Parathyroid adenoma (tissue), 2 donors: ENCODE measurements at regions not wholly inside any gene's neighbourhood (a gene's known extent, or its start where the extent isn't known, plus 50 kb on each side); places are given as distances from the start of the nearest gene placed in this dataset.

Experiments used
- H2AFZ ChIP-seq: fragments of 300-600 bp; sonication (generic); one replicate; pipeline ENCODE4 v1.7.0; 2017; ENCODE audit warnings: antibody characterized with exemption, mild to moderate bottlenecking
- H3K27ac ChIP-seq: fragments of 300-600 bp; sonication (generic); one replicate; pipeline ENCODE4 v1.7.0; 2017
- H3K27me3 ChIP-seq: fragments of 300-600 bp; sonication (generic); one replicate; pipeline ENCODE4 v1.7.0; 2017; ENCODE audit warnings: low read length; ENCODE audit not compliant: control insufficient read depth, insufficient read depth
- H3K36me3 ChIP-seq: fragments of 300-600 bp; sonication (generic); one replicate; pipeline ENCODE4 v1.7.0; 2017; ENCODE audit warnings: low read length; ENCODE audit not compliant: control insufficient read depth, insufficient read depth
- H3K4me1 ChIP-seq: fragments of 300-600 bp; sonication (generic); one replicate; pipeline ENCODE4 v1.7.0; 2017; ENCODE audit warnings: control low read depth
- H3K4me2 ChIP-seq: fragments of 300-600 bp; sonication (generic); one replicate; pipeline ENCODE4 v1.7.0; 2017; ENCODE audit warnings: low read length
- H3K4me3 ChIP-seq: fragments of 300-600 bp; sonication (generic); one replicate; pipeline ENCODE4 v1.7.0; 2017; ENCODE audit warnings: low read depth, low read length
- H3K79me2 ChIP-seq: fragments of 300-600 bp; sonication (generic); one replicate; pipeline ENCODE4 v1.7.0; 2017; ENCODE audit warnings: control low read depth
- H3K9ac ChIP-seq: fragments of 300-600 bp; sonication (generic); one replicate; pipeline ENCODE4 v1.7.0; 2017; ENCODE audit warnings: mild to moderate bottlenecking
- H3K9me3 ChIP-seq: fragments of 300-600 bp; sonication (generic); one replicate; pipeline ENCODE4 v1.7.0; 2017; ENCODE audit warnings: low read length; ENCODE audit not compliant: control insufficient read depth
- CTCF ChIP-seq: fragments of 300-600 bp; sonication (generic); IDR thresholded peaks from one replicate; pipeline ENCODE4 v1.7.0; 2017; ENCODE audit warnings: antibody characterized with exemption, mild to moderate bottlenecking
- donor health status: primary hyperparathyroidism.

DNA sequence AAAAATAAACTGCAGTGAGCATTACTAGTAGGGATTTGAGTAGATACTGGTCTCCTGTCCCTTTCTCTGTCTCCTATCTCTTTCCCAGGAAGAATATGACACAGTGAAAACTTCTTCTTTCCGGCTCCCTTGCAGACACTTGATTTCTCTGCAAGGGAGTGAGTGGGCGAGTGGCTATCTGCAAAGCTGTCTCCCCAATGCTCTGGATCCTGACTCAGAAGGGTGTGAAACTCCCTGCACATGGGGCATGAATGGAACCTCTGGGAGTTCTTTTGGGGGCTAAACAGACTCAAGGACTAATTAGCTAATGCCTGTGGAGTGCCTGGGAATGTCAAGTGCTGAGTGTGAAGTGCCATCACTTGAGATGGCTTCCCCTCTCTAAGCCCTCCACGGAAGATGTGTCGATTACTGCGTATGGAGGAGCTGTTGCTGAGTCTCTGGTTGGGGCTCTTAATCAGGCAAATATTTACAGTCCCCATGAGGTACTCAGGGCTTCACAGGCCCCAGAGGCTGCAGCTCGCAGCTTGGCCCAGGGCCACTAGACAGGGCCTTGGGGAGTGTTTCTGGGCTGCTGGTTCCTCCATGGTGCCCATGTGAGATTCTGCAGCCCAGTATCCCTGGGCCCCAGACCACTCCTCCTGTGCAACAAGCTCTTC lies 139.8 kb downstream of the RPS24 start:
- H3K36me3 ChIP-seq: no peaks in the 10 kb centered on the region
- H3K4me1 ChIP-seq: no peaks in the 10 kb centered on the region
- TF ChIP-seq CTCF: no peak
- no peaks in the 10 kb centered on the region for H3K79me2 ChIP-seq
- no peak overlapping the region for H3K4me2 ChIP-seq
- H3K4me3 ChIP-seq: no peak overlapping the region
- no peaks in the 10 kb centered on the region for H3K27me3 ChIP-seq
- H2AFZ ChIP-seq: no peak overlapping the region
- no peak overlapping the region for H3K9ac ChIP-seq
- no peak overlapping the region for H3K27ac ChIP-seq
- no peaks in the 10 kb centered on the region for H3K9me3 ChIP-seq

DNA sequence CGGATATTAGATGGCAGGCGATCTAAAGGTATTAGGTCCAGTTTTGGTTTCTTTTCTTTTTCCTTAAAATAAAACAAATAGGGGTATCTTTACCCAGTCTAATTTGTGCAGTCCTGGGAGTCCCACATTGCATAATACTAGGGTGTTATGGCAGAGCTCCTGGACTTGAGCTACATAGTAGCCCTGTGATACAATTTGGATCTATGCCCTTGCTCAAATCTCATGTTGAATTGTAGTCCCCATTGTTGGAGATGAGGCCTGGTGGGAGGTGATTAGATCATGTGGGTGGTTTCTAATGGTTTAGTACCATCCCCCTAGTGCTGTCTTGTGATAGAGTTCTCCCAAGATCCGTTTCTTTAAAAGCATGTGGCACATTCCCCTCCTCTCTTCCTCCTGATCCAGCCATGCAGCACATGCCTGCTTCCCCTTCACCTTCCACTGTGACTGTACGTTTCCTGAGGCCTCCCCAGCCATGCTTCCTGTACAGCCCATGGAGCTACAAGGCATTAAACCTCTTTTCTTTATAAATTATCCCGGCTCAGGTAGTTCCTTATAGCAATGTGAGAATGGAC lies 141.9 kb downstream of the RPS24 start:
- Histone ChIP-seq H3K4me2 (no peak overlapping the region), H3K9me3 (no peaks in the 10 kb centered on the region), H3K27me3 (no peaks in the 10 kb centered on the region)

DNA sequence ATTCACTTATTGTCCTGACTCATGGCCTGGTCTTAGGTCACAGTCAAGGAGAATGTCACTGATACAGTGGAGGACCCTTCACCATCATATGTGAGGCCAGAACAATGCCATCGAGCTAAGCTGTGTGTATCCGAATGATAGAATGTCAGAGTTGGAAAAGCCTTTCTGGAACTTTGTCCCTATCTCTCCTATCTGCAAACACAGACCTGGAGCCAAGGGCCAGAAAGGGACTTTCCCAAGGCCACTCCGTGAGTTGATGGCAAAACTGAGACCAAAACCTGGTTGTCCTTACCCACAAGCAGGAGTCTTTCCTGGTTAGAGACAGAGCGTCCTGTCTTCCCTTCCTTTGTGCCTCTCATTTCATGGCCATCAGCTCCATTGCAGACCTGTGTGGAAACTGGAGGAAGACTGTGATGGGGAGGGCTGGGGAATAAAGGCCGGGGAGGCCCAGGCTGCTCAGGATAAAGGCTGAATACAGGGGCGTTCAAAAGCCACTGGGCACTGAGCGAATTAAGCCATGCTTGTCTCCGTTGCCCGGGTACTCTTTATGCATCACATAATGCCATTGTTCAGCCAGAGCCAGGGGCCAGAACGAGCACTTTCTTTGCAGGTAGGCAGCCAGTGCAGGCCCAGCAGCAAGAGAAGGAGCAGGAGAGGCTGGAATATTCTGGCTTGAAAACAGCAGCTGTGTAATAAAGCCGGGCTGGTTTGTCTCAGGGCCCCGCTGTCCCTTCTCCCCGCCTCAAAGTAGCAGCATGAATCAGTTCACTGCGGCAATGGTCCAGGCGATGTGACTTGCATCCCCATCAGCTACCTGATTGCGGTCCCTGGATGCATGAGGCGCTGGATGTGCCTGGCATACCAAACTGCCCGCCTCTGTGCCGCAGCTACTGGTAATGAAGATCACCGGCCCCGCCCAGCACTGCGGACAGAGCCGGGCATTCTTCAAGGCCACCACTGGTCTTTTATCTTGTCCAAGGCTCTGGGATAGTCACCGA lies 143.0 kb downstream of the RPS24 start:
- no peaks in the 10 kb centered on the region for H3K79me2 ChIP-seq
- no peak overlapping the region for H3K4me3 ChIP-seq
- no peaks in the 10 kb centered on the region for H3K4me1 ChIP-seq
- H3K9ac ChIP-seq: no peak overlapping the region
- H3K4me2 ChIP-seq: no peak overlapping the region
- TF ChIP-seq CTCF: no peak
- H3K36me3 ChIP-seq: no peaks in the 10 kb centered on the region
- H3K27me3 ChIP-seq: no peaks in the 10 kb centered on the region
- H3K27ac ChIP-seq: no peak overlapping the region
- no peak overlapping the region for H2AFZ ChIP-seq
- no peaks in the 10 kb centered on the region for H3K9me3 ChIP-seq

More for the DNA sequence above, 141.9 kb downstream of the RPS24 start:
- no peak overlapping the region for H2AFZ ChIP-seq
- no peak overlapping the region for H3K27ac ChIP-seq
- no peaks in the 10 kb centered on the region for H3K4me1 ChIP-seq
- H3K4me3 ChIP-seq: no peak overlapping the region
- no peaks in the 10 kb centered on the region for H3K79me2 ChIP-seq
- no peak overlapping the region for H3K9ac ChIP-seq
- no peak for TF ChIP-seq CTCF
- no peaks in the 10 kb centered on the region for H3K36me3 ChIP-seq

DNA sequence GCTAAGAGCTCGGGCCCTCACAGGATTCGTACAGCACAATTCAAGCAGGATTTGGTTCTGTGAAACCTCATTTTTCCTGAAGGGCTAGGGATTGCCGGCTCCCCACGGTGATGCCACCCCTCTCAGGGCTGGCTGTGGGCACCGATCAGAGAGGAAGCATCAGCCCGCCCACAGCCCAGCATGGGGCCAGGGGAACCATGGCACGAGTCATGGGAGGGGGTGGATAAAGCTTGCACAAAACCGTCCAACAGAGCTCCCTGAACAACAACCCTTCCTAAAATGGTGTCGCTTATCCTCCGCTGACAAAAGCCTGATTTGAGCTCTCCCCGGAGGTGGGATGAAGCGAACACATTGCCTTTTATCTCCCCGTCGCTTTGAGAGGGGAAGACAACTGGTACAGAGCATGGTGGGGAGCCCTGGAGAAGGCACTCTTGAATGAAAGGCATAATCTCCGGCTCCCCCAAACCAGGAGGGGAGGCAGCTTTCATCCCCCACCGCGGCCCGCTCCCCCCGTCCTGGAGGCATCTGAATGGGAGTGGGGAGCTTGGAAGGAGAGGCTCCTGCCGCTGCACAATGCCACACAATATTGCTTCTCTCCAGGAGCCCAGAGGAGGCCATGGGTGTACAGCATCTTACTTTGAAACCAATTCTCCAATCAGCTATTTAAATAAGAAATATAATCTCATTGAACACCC lies 144.0 kb downstream of the RPS24 start:
- H2AFZ ChIP-seq: no peak overlapping the region
- no peak for TF ChIP-seq CTCF
- H3K9ac ChIP-seq: no peak overlapping the region
- H3K4me3 ChIP-seq: no peak overlapping the region
- no peak overlapping the region for H3K4me2 ChIP-seq
- no peak overlapping the region for H3K27ac ChIP-seq
- no peaks in the 10 kb centered on the region for H3K79me2 ChIP-seq
- H3K9me3 ChIP-seq: no peaks in the 10 kb centered on the region
- no peaks in the 10 kb centered on the region for H3K27me3 ChIP-seq
- no peaks in the 10 kb centered on the region for H3K4me1 ChIP-seq
- no peaks in the 10 kb centered on the region for H3K36me3 ChIP-seq
